AG04449 (cell line): ENCODE measurements at regions not wholly inside any gene's neighbourhood (a gene's known extent, or its start where the extent isn't known, plus 50 kb on each side); places are given as distances from the start of the nearest gene placed in this dataset.
A peak's percentile ranks its signal among the peaks of the same experiment; 100 is the strongest.

ENCODE experiments used
- CTCF ChIA-PET: fragments of 350-600 bp; formaldehyde crosslinking; extraction: SDS; loops from one replicate; lab custom pipeline; 2021; ENCODE audit warnings: antibody characterized with exemption; lab: Yijun Ruan, JAX
- POLR2A ChIA-PET: fragments of 400-600, 350-600 bp; formaldehyde crosslinking; extraction: SDS; loops from one replicate; lab custom pipeline; 2020; ENCODE audit warnings: antibody characterized with exemption, inconsistent platforms; lab: Yijun Ruan, JAX
- DNase-seq: peaks from one replicate; pipeline ENCODE4 v3.0.0-alpha.2; 2010; ENCODE audit warnings: low read depth, low spot score
- H3K4me3 ChIP-seq: 2 replicates; pipeline ENCODE4 v1.5.1; 2011; ENCODE audit warnings: low read depth, mild to moderate bottlenecking, control low read depth, low read length
- TF ChIP-seq, protein P1 (sequence below): IDR thresholded peaks from one replicate; pipeline ENCODE4 v1.5.1; 2011; ENCODE audit warnings: mild to moderate bottlenecking, moderate library complexity, low read length, control low read depth, inconsistent platforms; ENCODE audit not compliant: insufficient read depth; ENCODE audit errors: missing control alignments

- peak; percentile 75 for DNase-seq
- H3K4me3 ChIP-seq = no peak overlapping the region
- ChIA-PET POLR2A (interaction anchor here (0.6 to 1.8 kb wide), 5 partner anchors 14 to 311 kb away, joined by 3 to 8 read pairs (median 3); no protein-coding TSS in a partner anchor), CTCF (no interaction called here)
- TF ChIP-seq, protein P1, sequence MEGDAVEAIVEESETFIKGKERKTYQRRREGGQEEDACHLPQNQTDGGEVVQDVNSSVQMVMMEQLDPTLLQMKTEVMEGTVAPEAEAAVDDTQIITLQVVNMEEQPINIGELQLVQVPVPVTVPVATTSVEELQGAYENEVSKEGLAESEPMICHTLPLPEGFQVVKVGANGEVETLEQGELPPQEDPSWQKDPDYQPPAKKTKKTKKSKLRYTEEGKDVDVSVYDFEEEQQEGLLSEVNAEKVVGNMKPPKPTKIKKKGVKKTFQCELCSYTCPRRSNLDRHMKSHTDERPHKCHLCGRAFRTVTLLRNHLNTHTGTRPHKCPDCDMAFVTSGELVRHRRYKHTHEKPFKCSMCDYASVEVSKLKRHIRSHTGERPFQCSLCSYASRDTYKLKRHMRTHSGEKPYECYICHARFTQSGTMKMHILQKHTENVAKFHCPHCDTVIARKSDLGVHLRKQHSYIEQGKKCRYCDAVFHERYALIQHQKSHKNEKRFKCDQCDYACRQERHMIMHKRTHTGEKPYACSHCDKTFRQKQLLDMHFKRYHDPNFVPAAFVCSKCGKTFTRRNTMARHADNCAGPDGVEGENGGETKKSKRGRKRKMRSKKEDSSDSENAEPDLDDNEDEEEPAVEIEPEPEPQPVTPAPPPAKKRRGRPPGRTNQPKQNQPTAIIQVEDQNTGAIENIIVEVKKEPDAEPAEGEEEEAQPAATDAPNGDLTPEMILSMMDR = no peak
Measured at GRCh38 chr16:64751906-64752305, 370.0 kb downstream of the CDH11 start.

- no peak for DNase-seq
- H3K4me3 ChIP-seq = no peak overlapping the region
- POLR2A ChIA-PET = no interaction called here
- TF ChIP-seq, protein P1 = no peak
- CTCF ChIA-PET = interaction anchor here (1.5 kb wide), 1 partner anchor 11 kb away, joined by 3 read pairs; no protein-coding TSS in a partner anchor
Measured at GRCh38 chr16:64749346-64749745, 372.5 kb downstream of the CDH11 start.

- TF ChIP-seq, protein P1 = no peak
- DNase-seq = no peak
- CTCF ChIA-PET = interaction anchor here (1.0 kb wide), 1 partner anchor 224 kb away, joined by 3 read pairs; no protein-coding TSS in a partner anchor
Measured at GRCh38 chr16:64745258-64745930, 376.5 kb downstream of the CDH11 start.

DNA sequence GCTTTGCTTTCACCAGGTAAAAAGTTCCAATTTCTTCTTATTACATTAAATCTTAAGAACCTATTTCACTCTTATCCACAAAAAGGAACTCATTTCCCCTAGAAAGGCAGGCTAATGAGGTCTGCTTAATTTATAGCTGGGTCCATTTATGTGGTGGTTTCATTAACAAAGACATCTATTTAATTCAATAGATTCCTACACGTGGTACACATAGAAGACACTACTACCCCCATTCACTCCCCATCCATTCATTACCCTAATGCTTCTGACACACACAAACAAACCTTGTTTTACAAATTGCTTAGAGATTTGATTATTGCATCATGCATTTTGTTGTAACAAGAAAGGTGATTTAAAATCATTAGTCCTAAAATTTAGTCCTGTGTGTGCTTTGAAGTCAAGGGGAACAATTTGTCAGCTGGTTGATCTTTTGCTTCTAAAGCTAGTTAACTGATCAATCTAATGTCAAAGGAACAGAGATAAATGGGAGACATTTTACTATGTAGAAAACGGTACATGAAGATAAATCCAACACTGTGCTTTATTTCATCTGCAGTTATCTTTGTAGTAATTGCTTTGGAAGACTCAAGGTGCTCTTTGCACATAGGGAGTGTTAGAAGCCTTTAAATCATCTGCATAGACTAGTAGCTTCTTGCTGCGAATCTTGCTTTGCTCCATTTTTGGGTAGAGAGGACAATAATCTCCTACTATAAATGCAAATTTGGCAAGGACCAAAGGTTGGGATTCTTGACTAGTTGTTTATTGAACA, 379.2 kb downstream of the CDH11 start:
- no peak overlapping the region for H3K4me3 ChIP-seq
- ChIA-PET POLR2A (no interaction called here), CTCF (no interaction called here)
- DNase-seq = no peak
- TF ChIP-seq, protein P1 = no peak

More at GRCh38 chr16:64745258-64745930, 376.5 kb downstream of the CDH11 start:
- no peak overlapping the region for H3K4me3 ChIP-seq
- POLR2A ChIA-PET = no interaction called here

DNA sequence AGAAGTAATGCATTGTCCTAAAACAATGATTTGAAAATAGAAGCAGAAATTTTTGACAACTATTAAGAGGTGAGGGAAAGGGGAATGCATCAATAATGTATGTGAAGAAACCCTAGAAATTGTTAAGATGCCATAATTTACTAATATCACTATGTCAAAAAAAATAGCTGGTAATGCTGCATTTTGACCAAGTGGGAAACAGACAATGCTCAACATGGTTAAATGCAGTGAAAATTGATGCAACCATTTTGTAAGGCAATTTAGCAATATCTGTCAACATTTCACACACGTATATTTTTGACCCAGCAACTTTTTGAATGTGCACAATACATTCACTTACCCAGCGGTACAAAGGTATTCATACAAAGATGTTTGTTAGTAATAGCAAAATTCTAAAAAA, 381.6 kb downstream of the CDH11 start:
- ChIA-PET POLR2A (no interaction called here), CTCF (no interaction called here)
- no peak overlapping the region for H3K4me3 ChIP-seq
- DNase-seq = no peak
- TF ChIP-seq, protein P1 = no peak
